Nucleus accumbens (tissue), 56 donors: ENCODE measurements at regions not wholly inside any gene's neighbourhood (a gene's known extent, or its start where the extent isn't known, plus 50 kb on each side); places are given as distances from the start of the nearest gene placed in this dataset.
A peak's percentile ranks its signal among the peaks of the same experiment; 100 is the strongest.

Source experiments
- DNase-seq, 56 donors: peaks; one replicate each; lab custom pipeline; 2025; lab: John Stamatoyannopoulos, UW

- DNase-seq = no peak
Observed at GRCh38 chr17:14918540-14918939, 346.6 kb downstream of the PMP22 start.

- no peak for DNase-seq
Observed at GRCh38 chr17:14910916-14911315, 354.2 kb downstream of the PMP22 start.

GRCh38 chr17:14904386-14904785 lies 360.7 kb downstream of the PMP22 start:
- peak in 1 of 56 donors; percentile 5 for DNase-seq

- no peak for DNase-seq
Observed at GRCh38 chr17:14903854-14904253, 361.3 kb downstream of the PMP22 start.

- DNase-seq = no peak
Observed at GRCh38 chr17:14902803-14903202, 362.3 kb downstream of the PMP22 start.

- DNase-seq = no peak
Observed at GRCh38 chr17:14902297-14902696, 362.8 kb downstream of the PMP22 start.

GRCh38 chr17:14901376-14901775 lies 363.8 kb downstream of the PMP22 start:
- no peak for DNase-seq

GRCh38 chr17:14886200-14886739 lies 378.9 kb downstream of the PMP22 start:
- no peak for DNase-seq

- DNase-seq = no peak
Observed at GRCh38 chr17:14882131-14882530, 383.0 kb downstream of the PMP22 start.

- no peak for DNase-seq
Observed at GRCh38 chr17:14875557-14876412, 389.3 kb downstream of the PMP22 start.

GRCh38 chr17:14873996-14874395 lies 391.1 kb downstream of the PMP22 start:
- no peak for DNase-seq

GRCh38 chr17:14873540-14873939 lies 391.6 kb downstream of the PMP22 start:
- DNase-seq = no peak

- DNase-seq = no peak
Observed at GRCh38 chr17:14871921-14872320, 393.2 kb downstream of the PMP22 start.

GRCh38 chr17:14866266-14866665 lies 398.9 kb downstream of the PMP22 start:
- DNase-seq = no peak

- DNase-seq = no peak
Observed at GRCh38 chr17:14864127-14864526, 401.0 kb downstream of the PMP22 start.

GRCh38 chr17:14859542-14859941 lies 405.6 kb downstream of the PMP22 start:
- no peak for DNase-seq

GRCh38 chr17:14856176-14856575 lies 408.9 kb downstream of the PMP22 start:
- no peak for DNase-seq

GRCh38 chr17:14854691-14855090 lies 410.4 kb downstream of the PMP22 start:
- DNase-seq = no peak

- DNase-seq = no peak
Observed at GRCh38 chr17:14845591-14846281, 419.4 kb downstream of the PMP22 start.

GRCh38 chr17:14843086-14843795 lies 421.9 kb downstream of the PMP22 start:
- no peak for DNase-seq

GRCh38 chr17:14840616-14841231 lies 424.4 kb downstream of the PMP22 start:
- DNase-seq = no peak
